NAMALWA (cell line): ENCODE measurements at regions not wholly inside any gene's neighbourhood (a gene's known extent, or its start where the extent isn't known, plus 50 kb on each side); places are given as distances from the start of the nearest gene placed in this dataset.

Experiments used
- DNase-seq: peaks from one replicate; pipeline ENCODE4 v3.0.0-alpha.2; 2015; ENCODE audit warnings: low spot score

DNA sequence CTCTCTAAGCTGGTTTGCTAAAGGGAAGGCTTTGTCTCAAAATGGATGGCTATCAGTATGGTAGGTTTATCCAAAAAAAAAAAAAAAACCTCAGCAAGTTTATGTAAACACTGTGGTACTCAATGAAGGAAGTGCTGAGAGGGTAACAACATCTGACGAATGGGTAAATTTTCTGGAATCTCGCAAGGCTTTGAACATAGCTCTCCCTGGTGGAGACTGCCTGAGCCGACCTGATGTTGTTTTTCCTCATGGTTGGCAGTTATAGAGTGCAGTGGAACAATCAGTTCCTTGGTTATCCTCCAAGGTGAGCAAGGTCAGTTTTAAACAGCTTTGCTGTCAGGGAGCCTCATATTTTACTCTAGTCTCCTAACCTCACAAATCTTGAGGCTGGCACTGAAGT is 94.6 kb downstream of the ZPLD1 start:
- DNase-seq: no peak

- no peak for DNase-seq
These were observed 95.8 kb downstream of the ZPLD1 start for GRCh38 chr3:102530415-102531181.

- no peak for DNase-seq
These were observed 96.9 kb downstream of the ZPLD1 start for GRCh38 chr3:102531686-102532085.

GRCh38 chr3:102532901-102533300 is 98.1 kb downstream of the ZPLD1 start:
- DNase-seq: peak; percentile 6

- no peak for DNase-seq
These were observed 99.0 kb downstream of the ZPLD1 start for GRCh38 chr3:102533784-102534183.

- DNase-seq: peak; percentile 60
These were observed 101.6 kb downstream of the ZPLD1 start for GRCh38 chr3:102536456-102536855.

DNA sequence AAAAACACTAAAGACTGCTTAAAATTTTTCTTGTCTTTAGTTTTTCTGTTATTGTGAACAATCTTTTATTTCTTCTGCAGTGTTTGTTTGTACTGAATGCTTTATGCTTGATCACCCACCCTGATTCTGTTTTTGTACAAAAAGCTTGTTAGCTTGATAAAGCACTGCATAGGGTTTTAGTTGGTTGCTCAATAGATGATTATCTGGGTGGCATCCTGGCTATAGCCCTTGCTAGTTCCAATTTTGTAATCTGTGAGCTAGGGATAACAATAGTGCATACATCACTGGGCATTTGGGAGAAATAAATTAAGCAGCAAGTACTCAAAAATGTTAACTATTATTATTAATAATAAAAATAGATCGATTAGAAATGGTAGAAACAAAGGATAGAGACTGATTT is 102.3 kb downstream of the ZPLD1 start:
- DNase-seq: no peak

DNA sequence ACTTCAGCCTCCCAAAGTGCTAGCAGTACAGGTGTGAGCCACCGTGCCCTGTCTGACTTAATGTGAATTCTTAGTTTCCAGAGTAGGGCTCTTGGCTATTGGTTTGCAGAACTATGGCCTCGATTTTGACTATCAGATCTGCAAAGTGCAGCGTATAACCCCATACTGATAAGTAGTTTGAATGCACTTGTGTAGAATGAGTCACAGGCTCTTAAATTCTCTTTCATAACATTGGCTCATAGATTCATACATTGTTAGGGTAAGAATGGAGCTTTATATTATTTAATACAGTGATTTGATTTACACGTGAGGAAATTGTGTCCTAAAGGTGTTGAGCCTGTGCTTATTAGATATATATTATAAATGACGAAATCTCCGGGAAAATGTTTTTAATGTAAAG is 109.9 kb downstream of the ZPLD1 start:
- DNase-seq: no peak

- DNase-seq: no peak
These were observed 110.5 kb downstream of the ZPLD1 start for GRCh38 chr3:102545276-102545675.

DNA sequence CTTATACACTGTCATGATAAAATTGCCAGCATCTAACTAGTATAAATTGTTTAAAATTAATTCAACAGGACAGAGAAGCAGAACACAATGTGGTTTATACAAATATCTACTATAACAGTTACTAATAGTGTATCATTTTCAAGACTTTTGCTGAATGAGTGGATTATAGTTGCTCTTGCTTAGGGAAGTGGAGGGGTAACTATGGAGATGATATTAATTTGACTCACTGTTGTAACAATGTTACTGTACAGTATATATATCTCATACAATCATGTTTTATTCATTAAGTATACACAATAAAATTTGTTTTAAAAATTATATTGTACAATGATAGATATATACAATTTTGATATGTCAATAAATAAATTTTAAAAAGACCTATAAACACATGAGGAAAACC is 119.1 kb downstream of the ZPLD1 start:
- DNase-seq: no peak

DNA sequence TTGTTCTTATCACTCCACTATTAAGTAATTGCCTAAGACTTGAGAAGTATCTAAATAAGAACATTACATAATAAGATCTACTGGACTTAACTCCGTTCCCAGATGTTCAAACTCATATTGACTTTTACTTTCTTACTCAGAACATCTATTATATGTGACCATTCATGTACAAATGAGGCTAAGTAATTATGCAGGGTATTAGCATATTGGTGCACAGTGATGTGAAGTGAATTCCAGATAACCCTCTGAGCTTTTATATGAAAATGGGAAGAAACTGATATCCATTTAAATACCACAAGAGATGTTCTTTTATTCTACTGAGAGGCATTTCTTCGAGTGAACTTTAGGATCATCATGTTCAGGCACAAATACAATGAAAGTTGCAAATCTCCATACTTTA is 135.7 kb downstream of the ZPLD1 start:
- DNase-seq: no peak

DNA sequence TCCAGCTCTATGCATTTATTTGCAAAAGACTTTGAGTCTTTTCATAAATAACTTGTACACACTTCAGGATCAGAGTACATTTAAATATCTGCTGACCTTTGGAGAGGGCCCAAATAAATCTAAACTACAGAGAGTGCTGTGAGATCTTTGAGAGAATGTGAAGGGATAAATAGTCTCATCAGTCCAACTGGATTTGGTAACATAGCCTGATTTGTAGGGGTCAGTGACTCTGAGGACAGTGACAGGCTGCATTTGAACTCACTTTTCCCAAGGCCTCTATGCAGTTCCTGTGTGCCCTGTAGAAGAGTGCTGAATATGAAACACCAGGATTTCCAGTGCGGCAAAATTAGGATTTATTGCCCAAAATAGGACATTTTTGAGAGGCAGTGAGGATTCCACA is 136.2 kb downstream of the ZPLD1 start:
- DNase-seq: no peak

GRCh38 chr3:102571720-102572384 is 137.0 kb downstream of the ZPLD1 start:
- no peak for DNase-seq

GRCh38 chr3:102573483-102574028 is 138.7 kb downstream of the ZPLD1 start:
- DNase-seq: no peak

DNA sequence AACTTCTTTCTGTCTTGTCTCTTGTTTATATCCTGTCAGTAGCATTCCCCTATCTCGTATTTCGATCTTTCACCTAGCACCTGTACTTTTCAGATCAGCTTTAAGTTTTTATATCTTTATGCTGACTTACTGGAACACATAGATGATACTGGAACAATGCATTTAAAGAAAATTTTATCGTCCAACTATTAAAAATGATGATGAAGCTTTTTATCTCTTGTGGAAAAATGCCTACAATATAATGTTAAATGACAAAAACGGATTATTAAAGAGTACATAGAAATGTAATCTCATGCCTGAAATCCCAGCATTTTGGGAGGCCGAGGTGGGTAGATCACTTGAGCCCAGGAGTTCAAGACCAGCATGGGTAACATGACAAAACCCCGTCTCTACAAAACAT is 139.5 kb downstream of the ZPLD1 start:
- no peak for DNase-seq

DNA sequence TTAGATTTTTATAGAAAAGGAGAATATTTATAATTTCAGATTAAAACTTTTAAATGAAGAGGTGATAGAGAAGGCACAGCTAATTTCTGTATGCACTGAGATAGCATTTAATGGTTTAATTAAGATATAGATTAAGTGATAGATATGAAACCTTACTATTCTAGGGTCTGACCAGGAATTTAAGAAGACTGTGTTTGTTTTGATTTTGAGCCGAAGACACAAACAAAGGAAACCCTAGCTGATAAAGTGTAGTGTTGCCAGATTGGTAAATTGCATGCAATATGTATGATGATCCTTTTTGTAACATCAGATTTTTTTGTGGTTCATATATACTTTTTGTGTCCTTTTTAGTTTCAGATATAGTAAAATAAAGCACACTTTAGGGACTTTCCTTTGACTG is 141.8 kb downstream of the ZPLD1 start:
- no peak for DNase-seq

GRCh38 chr3:102577082-102577789 is 142.4 kb downstream of the ZPLD1 start:
- no peak for DNase-seq

DNA sequence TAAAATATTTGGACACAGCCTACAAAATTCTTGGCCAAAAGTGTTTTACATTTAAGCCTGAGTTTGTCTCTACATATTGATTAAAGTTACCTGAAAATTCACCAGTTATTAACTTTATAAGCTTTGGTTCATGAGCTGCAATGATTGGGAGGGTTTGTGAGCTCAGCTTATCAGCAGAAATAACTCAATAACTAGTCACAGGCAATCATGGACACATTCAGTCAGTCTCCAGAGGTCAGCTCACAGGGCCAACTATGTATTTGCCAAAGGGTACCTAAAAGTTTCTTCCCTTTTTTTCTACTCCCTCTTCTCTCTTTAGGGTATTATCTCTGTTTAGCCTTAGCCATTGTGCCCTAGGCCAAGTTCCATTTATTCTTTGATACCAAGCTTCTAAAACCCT is 145.9 kb downstream of the ZPLD1 start:
- no peak for DNase-seq

GRCh38 chr3:102586485-102586884 is 151.7 kb downstream of the ZPLD1 start:
- no peak for DNase-seq

- DNase-seq: no peak
These were observed 159.2 kb downstream of the ZPLD1 start for GRCh38 chr3:102593812-102594602.

GRCh38 chr3:102595057-102595456 is 160.2 kb downstream of the ZPLD1 start:
- no peak for DNase-seq
